Loucy (cell line): ENCODE measurements at regions not wholly inside any gene's neighbourhood (a gene's known extent, or its start where the extent isn't known, plus 50 kb on each side); places are given as distances from the start of the nearest gene placed in this dataset.

Experiments
- H2AFZ ChIP-seq: fragments of 200-600 bp; sonication (generic); 2 replicates; pipeline ENCODE4 v1.6.0; 2016; ENCODE audit warnings: antibody characterized with exemption, mild to moderate bottlenecking, low read length, moderate library complexity
- H3F3A ChIP-seq: fragments of 200-600 bp; 2 replicates; pipeline ENCODE4 v1.6.0; 2016; ENCODE audit warnings: antibody characterized with exemption, low read depth, mild to moderate bottlenecking
- H3K27me3 ChIP-seq: fragments of 200-600 bp; sonication (generic); 2 replicates; pipeline ENCODE4 v1.6.1; 2014; ENCODE audit warnings: low read length, mild to moderate bottlenecking; ENCODE audit not compliant: insufficient read depth, poor library complexity, severe bottlenecking
- H3K36me3 ChIP-seq: fragments of 200-600 bp; sonication (generic); 2 replicates; pipeline ENCODE4 v1.6.1; 2016; ENCODE audit warnings: low read length; ENCODE audit not compliant: insufficient read depth
- H3K4me1 ChIP-seq: fragments of 200-600 bp; sonication (generic); 2 replicates; pipeline ENCODE4 v1.5.1; 2014; ENCODE audit warnings: low read length, mild to moderate bottlenecking; ENCODE audit not compliant: insufficient read depth, poor library complexity, severe bottlenecking
- H3K4me2 ChIP-seq: fragments of 200-600 bp; sonication (generic); 2 replicates; pipeline ENCODE4 v1.6.0; 2014; ENCODE audit warnings: antibody characterized with exemption, low read length, low read depth, mild to moderate bottlenecking; ENCODE audit not compliant: poor library complexity, severe bottlenecking
- H3K4me3 ChIP-seq: fragments of 200-600 bp; sonication (generic); 2 replicates; pipeline ENCODE4 v1.5.1; 2014; ENCODE audit warnings: low read length, mild to moderate bottlenecking, mixed read lengths; ENCODE audit not compliant: poor library complexity, severe bottlenecking
- H3K79me2 ChIP-seq: fragments of 200-600 bp; sonication (generic); 2 replicates; pipeline ENCODE4 v1.6.1; 2014; ENCODE audit warnings: low read length; ENCODE audit not compliant: insufficient read depth
- H3K9ac ChIP-seq: fragments of 200-600 bp; sonication (generic); 2 replicates; pipeline ENCODE4 v1.6.0; 2014; ENCODE audit warnings: mild to moderate bottlenecking, low read depth, low read length, moderate library complexity; ENCODE audit not compliant: poor library complexity, severe bottlenecking
- H3K9me2 ChIP-seq: fragments of 200-600 bp; sonication (generic); replicated peaks from 2 replicates; pipeline ENCODE4 v1.6.1; 2016; ENCODE audit warnings: low read depth, low read length, mixed read lengths
- H3K9me3 ChIP-seq: fragments of 200-600 bp; sonication (generic); 2 replicates; pipeline ENCODE4 v1.6.1; 2014; ENCODE audit warnings: mild to moderate bottlenecking, antibody characterized with exemption, low read length, low read depth; ENCODE audit not compliant: insufficient read depth
- H4K20me1 ChIP-seq: fragments of 200-600 bp; sonication (generic); 2 replicates; pipeline ENCODE4 v1.6.0; 2014; ENCODE audit warnings: antibody characterized with exemption, low read length, mild to moderate bottlenecking; ENCODE audit not compliant: insufficient read depth, poor library complexity, severe bottlenecking
- EZH2phosphoT487 ChIP-seq: fragments of 200-600 bp; IDR thresholded peaks from 2 replicates; pipeline ENCODE4 v1.6.1; 2018; ENCODE audit warnings: antibody characterized with exemption, mild to moderate bottlenecking, moderate library complexity, borderline replicate concordance
- TF ChIP-seq, protein P1 (sequence below): fragments of 200-600 bp; sonication (generic); conservative IDR thresholded peaks from 2 replicates; pipeline ENCODE4 v1.5.1; 2014; ENCODE audit warnings: mild to moderate bottlenecking, antibody characterized with exemption, low read length

DNA sequence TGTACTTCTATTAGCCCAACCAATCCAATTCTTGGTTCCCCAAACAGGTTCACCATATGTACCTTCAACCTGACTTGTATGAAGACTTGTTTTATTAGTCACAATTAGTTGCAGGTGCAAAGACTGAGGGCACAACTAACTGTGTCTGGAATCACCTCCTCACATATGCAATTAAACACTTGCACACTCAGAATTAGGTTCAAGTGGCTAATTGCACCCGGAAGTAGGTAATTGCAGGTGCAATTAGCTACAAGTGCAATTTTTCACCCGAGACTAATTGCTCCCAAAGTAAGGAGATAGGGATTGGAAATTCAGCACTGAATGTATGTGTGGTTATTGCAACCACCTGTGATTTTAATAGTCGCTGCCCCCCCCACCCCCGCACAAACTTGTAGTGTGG, 338.9 kb downstream of the ZSWIM6 start:
- H4K20me1 ChIP-seq = no peaks in the 10 kb centered on the region
- H3K9me2 ChIP-seq = no peaks in the 10 kb centered on the region
- H3K4me2 ChIP-seq = no peak overlapping the region
- H3K9ac ChIP-seq = no peak overlapping the region
- H3K79me2 ChIP-seq = no peaks in the 10 kb centered on the region
- no peaks in the 10 kb centered on the region for H3K9me3 ChIP-seq
- no peak for TF ChIP-seq EZH2phosphoT487
- TF ChIP-seq, protein P1, sequence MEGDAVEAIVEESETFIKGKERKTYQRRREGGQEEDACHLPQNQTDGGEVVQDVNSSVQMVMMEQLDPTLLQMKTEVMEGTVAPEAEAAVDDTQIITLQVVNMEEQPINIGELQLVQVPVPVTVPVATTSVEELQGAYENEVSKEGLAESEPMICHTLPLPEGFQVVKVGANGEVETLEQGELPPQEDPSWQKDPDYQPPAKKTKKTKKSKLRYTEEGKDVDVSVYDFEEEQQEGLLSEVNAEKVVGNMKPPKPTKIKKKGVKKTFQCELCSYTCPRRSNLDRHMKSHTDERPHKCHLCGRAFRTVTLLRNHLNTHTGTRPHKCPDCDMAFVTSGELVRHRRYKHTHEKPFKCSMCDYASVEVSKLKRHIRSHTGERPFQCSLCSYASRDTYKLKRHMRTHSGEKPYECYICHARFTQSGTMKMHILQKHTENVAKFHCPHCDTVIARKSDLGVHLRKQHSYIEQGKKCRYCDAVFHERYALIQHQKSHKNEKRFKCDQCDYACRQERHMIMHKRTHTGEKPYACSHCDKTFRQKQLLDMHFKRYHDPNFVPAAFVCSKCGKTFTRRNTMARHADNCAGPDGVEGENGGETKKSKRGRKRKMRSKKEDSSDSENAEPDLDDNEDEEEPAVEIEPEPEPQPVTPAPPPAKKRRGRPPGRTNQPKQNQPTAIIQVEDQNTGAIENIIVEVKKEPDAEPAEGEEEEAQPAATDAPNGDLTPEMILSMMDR = no peak
- no peaks in the 10 kb centered on the region for H3K36me3 ChIP-seq
- H3F3A ChIP-seq = no peaks in the 10 kb centered on the region
- no peak overlapping the region for H2AFZ ChIP-seq
- H3K27me3 ChIP-seq = no peaks in the 10 kb centered on the region
- no peak overlapping the region for H3K4me3 ChIP-seq
- H3K4me1 ChIP-seq = no peaks in the 10 kb centered on the region

DNA sequence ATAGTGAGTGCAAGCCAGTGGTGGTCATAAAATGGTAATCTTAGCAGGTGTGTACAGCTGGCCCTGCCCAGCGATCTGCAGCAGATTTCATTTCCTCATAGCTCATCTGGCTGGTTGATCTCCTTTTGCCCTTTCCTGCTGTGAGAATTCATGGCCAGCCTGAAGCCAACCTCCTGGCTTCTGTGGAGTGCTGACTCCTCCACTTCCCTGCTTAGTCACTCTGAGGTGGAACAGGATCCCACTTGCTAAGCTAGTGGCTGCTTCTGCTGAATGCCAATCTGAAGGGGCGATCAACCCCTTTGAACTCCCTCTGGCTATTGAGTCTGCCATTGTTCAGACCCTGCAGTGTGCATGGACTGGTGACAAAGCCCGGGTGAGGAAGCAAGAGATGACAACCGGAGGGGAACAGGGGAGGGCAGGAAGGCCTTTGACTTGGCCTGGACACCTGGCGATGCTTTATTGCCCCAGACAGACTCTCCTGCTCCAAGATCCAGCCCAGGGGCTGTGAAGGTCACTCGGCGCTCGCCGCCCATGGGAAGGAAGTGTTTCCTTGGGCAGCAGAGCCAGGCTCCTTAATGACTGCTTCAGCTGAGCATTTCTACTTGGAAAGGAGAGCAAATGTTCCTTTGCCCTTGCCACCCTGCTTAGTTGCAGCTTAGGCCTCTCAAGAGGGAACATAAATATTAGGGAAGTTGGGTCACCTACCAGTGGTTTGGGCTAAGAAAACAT, 341.1 kb downstream of the ZSWIM6 start:
- Histone ChIP-seq H3K9me2 (no peaks in the 10 kb centered on the region), H3K9me3 (no peaks in the 10 kb centered on the region), H3F3A (no peaks in the 10 kb centered on the region), H2AFZ (no peak overlapping the region), H4K20me1 (no peaks in the 10 kb centered on the region), H3K9ac (no peak overlapping the region), H3K79me2 (no peaks in the 10 kb centered on the region), H3K36me3 (no peaks in the 10 kb centered on the region), H3K27me3 (no peaks in the 10 kb centered on the region), H3K4me3 (no peak overlapping the region), H3K4me2 (no peak overlapping the region), H3K4me1 (no peaks in the 10 kb centered on the region)
- TF ChIP-seq, protein P1 = no peak
- no peak for TF ChIP-seq EZH2phosphoT487

DNA sequence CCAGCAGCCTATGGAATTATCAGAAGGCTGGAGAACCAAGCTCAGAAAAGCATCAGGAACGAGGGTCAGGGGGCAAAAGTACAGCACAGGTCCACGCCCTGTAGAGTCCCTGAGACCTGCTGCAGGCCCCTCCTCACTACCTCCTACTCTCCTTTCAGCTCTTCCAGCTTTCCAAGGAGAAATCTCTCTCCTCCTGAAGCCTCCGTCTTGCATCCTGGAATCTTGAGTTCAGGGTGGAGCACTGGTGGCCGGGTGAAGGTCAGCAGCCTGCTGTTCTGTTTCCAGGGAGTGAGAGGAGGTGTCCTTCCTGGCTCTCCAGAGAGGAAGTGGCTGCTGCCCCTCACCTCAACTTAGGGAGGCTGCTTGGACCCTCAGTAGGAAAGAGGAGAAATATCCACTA, 342.3 kb downstream of the ZSWIM6 start:
- Histone ChIP-seq H3K4me2 (no peak overlapping the region), H3F3A (no peaks in the 10 kb centered on the region), H4K20me1 (no peaks in the 10 kb centered on the region), H3K79me2 (no peaks in the 10 kb centered on the region), H3K36me3 (no peaks in the 10 kb centered on the region), H3K4me1 (no peaks in the 10 kb centered on the region), H3K9me3 (no peaks in the 10 kb centered on the region), H3K9me2 (no peaks in the 10 kb centered on the region), H3K9ac (no peak overlapping the region), H3K27me3 (no peaks in the 10 kb centered on the region), H3K4me3 (no peak overlapping the region), H2AFZ (no peak overlapping the region)
- no peak for TF ChIP-seq EZH2phosphoT487
- TF ChIP-seq, protein P1 = no peak
